ENCODE measurements at regions not wholly inside any gene's neighbourhood (a gene's known extent, or its start where the extent isn't known, plus 50 kb on each side); places are given as distances from the start of the nearest gene placed in this dataset.

DNA sequence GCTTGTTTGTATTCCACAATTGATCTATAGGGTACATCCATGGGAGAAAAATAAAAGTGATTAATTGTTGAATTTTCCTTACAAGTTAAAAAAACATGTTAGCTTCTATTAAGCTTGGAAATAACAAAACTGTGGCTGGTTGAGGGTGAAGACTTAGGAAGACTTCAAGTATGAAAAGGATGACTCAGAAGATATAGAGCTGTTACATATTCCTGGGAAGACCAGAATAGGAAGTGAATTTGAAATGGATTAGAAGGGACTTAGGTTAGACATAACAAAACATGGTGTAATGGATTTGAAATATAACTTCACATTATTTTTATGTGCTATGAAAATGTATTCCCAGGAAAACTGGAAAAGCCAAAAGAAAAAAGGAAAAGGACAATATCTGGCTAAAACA, 732.2 kb downstream of the HDGFL1 start:
- peaks cover 13% of the 10 kb centered on the region for H3K9me3 Mint-ChIP-seq (ENCODE audit: low read depth)
- TF ChIP-seq, protein P1, sequence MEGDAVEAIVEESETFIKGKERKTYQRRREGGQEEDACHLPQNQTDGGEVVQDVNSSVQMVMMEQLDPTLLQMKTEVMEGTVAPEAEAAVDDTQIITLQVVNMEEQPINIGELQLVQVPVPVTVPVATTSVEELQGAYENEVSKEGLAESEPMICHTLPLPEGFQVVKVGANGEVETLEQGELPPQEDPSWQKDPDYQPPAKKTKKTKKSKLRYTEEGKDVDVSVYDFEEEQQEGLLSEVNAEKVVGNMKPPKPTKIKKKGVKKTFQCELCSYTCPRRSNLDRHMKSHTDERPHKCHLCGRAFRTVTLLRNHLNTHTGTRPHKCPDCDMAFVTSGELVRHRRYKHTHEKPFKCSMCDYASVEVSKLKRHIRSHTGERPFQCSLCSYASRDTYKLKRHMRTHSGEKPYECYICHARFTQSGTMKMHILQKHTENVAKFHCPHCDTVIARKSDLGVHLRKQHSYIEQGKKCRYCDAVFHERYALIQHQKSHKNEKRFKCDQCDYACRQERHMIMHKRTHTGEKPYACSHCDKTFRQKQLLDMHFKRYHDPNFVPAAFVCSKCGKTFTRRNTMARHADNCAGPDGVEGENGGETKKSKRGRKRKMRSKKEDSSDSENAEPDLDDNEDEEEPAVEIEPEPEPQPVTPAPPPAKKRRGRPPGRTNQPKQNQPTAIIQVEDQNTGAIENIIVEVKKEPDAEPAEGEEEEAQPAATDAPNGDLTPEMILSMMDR (IDR thresholded peaks at IDR 0.05; ENCODE audit: unreplicated experiment): no peak
- H3K4me3 Mint-ChIP-seq (ENCODE audit: low read depth): no peak overlapping the region
- peaks cover 1% of the 10 kb centered on the region for H3K36me3 Mint-ChIP-seq (ENCODE audit: insufficient read depth)
- H3K27ac Mint-ChIP-seq: no peak overlapping the region
- H3K4me1 Mint-ChIP-seq (ENCODE audit: low read depth): peaks cover 4% of the 10 kb centered on the region
- H3K27me3 Mint-ChIP-seq: no peaks in the 10 kb centered on the region
- DNase-seq (ENCODE audit: low spot score, unreplicated experiment): no peak

DNA sequence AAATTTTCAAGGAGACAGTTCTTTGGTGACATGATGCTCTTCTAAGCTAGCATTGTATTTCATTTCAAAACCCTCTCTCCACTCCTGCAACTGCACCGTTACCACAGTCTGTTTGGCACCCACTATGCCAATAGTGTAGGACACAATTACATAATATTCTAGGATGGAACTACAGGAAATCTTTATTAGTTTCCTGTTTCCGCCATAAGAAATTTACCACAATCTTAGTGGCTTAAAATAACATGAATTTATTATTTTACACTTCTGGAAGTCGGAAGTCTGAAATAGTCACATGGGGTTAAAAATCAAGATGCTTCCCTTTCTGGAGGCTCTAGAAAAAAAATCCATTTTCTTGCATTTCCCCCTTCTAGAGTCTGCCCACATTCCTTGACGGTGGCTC, 733.1 kb downstream of the HDGFL1 start:
- Mint-ChIP-seq H3K9me3 (ENCODE audit: low read depth) (peaks cover 13% of the 10 kb centered on the region), H3K4me1 (ENCODE audit: low read depth) (peaks cover 4% of the 10 kb centered on the region), H3K4me3 (ENCODE audit: low read depth) (no peak overlapping the region), H3K27me3 (no peaks in the 10 kb centered on the region), H3K36me3 (ENCODE audit: insufficient read depth) (peaks cover 1% of the 10 kb centered on the region), H3K27ac (no peak overlapping the region)
- TF ChIP-seq, protein P1 (IDR thresholded peaks at IDR 0.05; ENCODE audit: unreplicated experiment): no peak
- no peak for DNase-seq (ENCODE audit: low spot score, unreplicated experiment)

DNA sequence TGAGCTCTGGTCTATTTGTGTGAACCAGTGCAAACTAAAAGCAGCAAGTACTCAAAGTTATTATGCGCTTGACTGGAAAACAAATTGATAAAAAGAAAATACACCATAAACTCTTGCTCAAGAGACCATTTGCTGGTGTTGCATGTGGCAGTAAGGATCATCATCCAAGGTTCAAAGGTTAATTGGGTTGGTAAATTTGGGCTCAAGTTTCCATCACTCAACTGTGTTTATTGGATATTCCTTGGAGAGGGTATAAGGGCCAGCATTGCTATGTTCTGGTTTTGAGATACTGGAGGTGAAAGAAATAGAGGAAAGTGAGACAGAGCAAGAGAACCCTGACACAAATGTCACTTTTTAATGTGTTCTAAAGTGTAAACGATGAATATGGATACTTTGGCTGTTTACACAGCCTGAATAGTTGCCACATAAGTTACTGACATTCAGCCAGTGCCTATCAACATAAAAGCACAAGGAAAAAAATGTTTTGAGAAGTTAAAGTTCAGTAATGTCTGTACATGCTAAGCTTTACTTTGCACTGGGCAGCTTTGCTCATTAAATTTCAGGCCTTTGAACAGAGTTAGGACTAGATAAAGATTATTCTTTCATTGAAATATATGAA, 736.1 kb downstream of the HDGFL1 start:
- Mint-ChIP-seq H3K36me3 (ENCODE audit: insufficient read depth) (peaks cover 1% of the 10 kb centered on the region), H3K27me3 (no peaks in the 10 kb centered on the region), H3K9me3 (ENCODE audit: low read depth) (peaks cover 17% of the 10 kb centered on the region)

DNA sequence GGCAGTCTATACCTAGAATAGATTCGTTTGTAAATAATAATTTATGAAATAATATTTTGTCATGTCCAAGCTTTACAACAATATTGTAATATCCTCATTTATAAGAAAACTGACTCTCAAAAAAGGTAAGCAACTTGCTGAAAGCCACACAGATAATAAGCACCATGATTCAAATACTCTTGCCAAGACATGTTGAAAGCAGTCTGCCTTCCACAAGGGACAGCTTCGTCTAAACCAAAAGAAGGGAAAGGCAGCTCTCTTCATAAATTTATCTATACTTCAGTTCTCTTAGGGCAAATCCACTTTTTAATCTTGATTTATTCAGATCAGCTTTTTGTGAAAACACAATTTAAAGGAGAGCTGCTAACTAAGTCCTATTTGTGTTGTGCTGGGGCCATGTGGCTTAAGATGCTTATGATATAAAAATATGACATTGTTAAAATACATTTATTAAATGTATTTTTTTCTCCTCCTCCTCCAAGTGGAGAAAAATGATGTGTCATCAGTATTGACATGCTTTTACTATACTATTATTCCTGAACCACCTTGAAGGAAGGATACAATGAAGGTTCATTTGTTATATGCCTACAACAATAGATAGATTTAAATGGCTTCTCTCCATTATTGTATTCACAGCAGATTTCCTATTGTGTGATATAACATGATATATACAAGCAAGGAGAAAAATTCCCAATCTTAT, 737.0 kb downstream of the HDGFL1 start:
- no peak for DNase-seq (ENCODE audit: low spot score, unreplicated experiment)
- TF ChIP-seq, protein P1 (IDR thresholded peaks at IDR 0.05; ENCODE audit: unreplicated experiment): no peak
- H3K4me1 Mint-ChIP-seq (ENCODE audit: low read depth): peaks cover 6% of the 10 kb centered on the region
- H3K27me3 Mint-ChIP-seq: no peaks in the 10 kb centered on the region
- H3K27ac Mint-ChIP-seq: no peak overlapping the region
- H3K4me3 Mint-ChIP-seq (ENCODE audit: low read depth): no peak overlapping the region
- H3K9me3 Mint-ChIP-seq (ENCODE audit: low read depth): peaks cover 14% of the 10 kb centered on the region
- H3K36me3 Mint-ChIP-seq (ENCODE audit: insufficient read depth): peaks cover 1% of the 10 kb centered on the region

More for the DNA sequence above, 736.1 kb downstream of the HDGFL1 start:
- DNase-seq (ENCODE audit: low spot score, unreplicated experiment): no peak
- TF ChIP-seq, protein P1 (IDR thresholded peaks at IDR 0.05; ENCODE audit: unreplicated experiment): no peak
- Mint-ChIP-seq H3K4me3 (ENCODE audit: low read depth) (no peak overlapping the region), H3K4me1 (ENCODE audit: low read depth) (peaks cover 6% of the 10 kb centered on the region), H3K27ac (no peak overlapping the region)

DNA sequence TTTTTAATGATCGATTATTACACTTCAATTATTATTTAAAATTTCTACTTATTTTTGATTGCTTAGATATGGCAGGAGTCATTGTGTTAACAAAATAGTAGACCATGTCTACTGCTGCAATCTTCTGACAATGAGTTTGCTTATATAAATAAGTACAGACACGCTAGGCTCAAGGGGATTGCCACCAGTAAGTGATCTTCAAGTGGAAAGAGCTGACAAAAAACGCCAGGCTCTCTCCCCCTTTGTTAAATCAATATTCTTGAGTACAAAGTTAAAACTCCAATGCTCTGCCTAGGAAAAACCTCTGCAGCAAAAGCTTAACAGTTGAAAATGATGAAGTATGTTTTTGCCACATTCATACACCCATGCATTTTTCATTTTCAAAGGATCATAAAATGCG, 738.1 kb downstream of the HDGFL1 start:
- H3K4me1 Mint-ChIP-seq (ENCODE audit: low read depth): peaks cover 6% of the 10 kb centered on the region
- H3K4me3 Mint-ChIP-seq (ENCODE audit: low read depth): no peak overlapping the region
- H3K36me3 Mint-ChIP-seq (ENCODE audit: insufficient read depth): no peaks in the 10 kb centered on the region
- DNase-seq (ENCODE audit: low spot score, unreplicated experiment): no peak
- TF ChIP-seq, protein P1 (IDR thresholded peaks at IDR 0.05; ENCODE audit: unreplicated experiment): no peak
- H3K9me3 Mint-ChIP-seq (ENCODE audit: low read depth): peaks cover 7% of the 10 kb centered on the region
- no peaks in the 10 kb centered on the region for H3K27me3 Mint-ChIP-seq
- H3K27ac Mint-ChIP-seq: no peak overlapping the region

Measured in progenitor cell of endocrine pancreas (in vitro differentiated cells).